Activated CD8-positive, alpha-beta T cell treated with anti-CD3 and anti-CD28 coated beads, Interleukin-2, amount 10 ng/mL, durations not matched to agents 7 days and 5 days (primary cell): ENCODE measurements at regions not wholly inside any gene's neighbourhood (a gene's known extent, or its start where the extent isn't known, plus 50 kb on each side); places are given as distances from the start of the nearest gene placed in this dataset.
"Not testable (repeated sequence)": the region's sequence is repeated elsewhere in the genome, so short reads cannot be mapped to it uniquely, and the experiment has no call there.

ENCODE experiments used
- ATAC-seq: fragments of 150-1000 bp; cut with Tn5 transposase; one replicate; pipeline ENCODE4 v1.10.0; 2021; ENCODE audit warnings: moderate library complexity
- CTCF ChIA-PET: fragments of 350-600 bp; sonication (Branson Sonifier 250); formaldehyde crosslinking; loops from one replicate; lab custom pipeline; 2021; ENCODE audit warnings: antibody characterized with exemption; lab: Charles Lee
- POLR2A ChIA-PET: fragments of 350-600 bp; sonication (Branson Sonifier 250); formaldehyde crosslinking; loops from one replicate; lab custom pipeline; 2021; ENCODE audit warnings: antibody characterized with exemption; lab: Charles Lee
- DNase-seq: peaks from one replicate; pipeline ENCODE4 v3.0.0-alpha.2; 2020
- H3K27ac Mint-ChIP-seq: one replicate; pipeline ENCODE4 v1.8.0; 2021; ENCODE audit warnings: mild to moderate bottlenecking, mixed read lengths
- H3K27me3 Mint-ChIP-seq: one replicate; pipeline ENCODE4 v1.8.0; 2021; ENCODE audit warnings: low read depth, mixed read lengths
- H3K36me3 Mint-ChIP-seq: one replicate; pipeline ENCODE4 v1.8.0; 2021; ENCODE audit warnings: low read depth, mixed read lengths
- H3K4me1 Mint-ChIP-seq: one replicate; pipeline ENCODE4 v1.8.0; 2021; ENCODE audit warnings: low read depth, mixed read lengths
- H3K4me3 Mint-ChIP-seq: one replicate; pipeline ENCODE4 v1.8.0; 2021; ENCODE audit warnings: mild to moderate bottlenecking, mixed read lengths
- H3K9me3 Mint-ChIP-seq: one replicate; pipeline ENCODE4 v1.8.0; 2022; ENCODE audit warnings: mixed read lengths; ENCODE audit not compliant: insufficient read depth

DNA sequence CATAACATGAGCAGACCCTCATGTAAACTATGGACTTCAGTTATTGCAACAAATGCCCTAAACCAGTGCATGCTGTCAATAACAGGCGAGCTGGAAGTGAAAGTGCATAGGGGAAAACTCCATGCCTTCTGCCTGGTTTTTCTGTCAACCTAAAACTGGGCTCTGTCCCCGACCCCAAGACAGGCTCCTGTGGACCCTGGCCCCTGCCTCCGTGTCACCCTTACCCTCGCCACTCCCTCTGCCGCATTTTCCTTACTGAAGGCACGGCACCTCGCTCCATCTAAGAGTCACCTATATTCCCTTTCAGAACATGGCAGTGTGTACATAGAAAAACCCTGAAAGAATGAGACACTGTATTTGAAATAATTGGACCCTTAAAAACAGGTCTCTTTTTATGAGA lies 151.3 kb downstream of the SHANK2 start:
- H3K9me3 Mint-ChIP-seq = no peaks in the 10 kb centered on the region
- no peaks in the 10 kb centered on the region for H3K4me1 Mint-ChIP-seq
- H3K27ac Mint-ChIP-seq = no peak overlapping the region
- no peaks in the 10 kb centered on the region for H3K36me3 Mint-ChIP-seq
- no peak overlapping the region for H3K4me3 Mint-ChIP-seq
- DNase-seq = no peak
- H3K27me3 Mint-ChIP-seq = no peaks in the 10 kb centered on the region
- CTCF ChIA-PET = no interaction called here
- POLR2A ChIA-PET = no interaction called here
- ATAC-seq = no peak

DNA sequence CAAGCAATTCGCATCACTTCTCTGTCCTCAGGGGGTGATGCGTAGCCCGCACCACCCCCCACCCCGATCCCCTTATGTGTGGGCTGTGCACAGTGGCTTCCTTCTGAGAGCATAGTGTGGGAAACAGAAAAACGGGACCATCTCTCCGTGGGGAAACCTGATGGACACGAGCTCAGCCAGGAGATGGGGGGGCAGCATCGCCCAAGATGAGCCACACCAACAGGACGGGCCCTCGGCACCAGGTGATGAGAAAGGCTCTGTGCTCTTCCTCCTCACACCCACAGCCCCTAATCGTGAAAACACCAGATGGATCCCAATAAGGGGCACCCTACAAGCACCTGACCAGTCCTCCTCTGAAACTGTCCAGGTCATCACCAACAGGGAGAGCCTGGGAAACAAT lies 153.6 kb downstream of the SHANK2 start:
- no peak overlapping the region for H3K27ac Mint-ChIP-seq
- no peak overlapping the region for H3K4me3 Mint-ChIP-seq
- DNase-seq (no peak), ATAC-seq (no peak)
- H3K27me3 Mint-ChIP-seq = no peaks in the 10 kb centered on the region
- POLR2A ChIA-PET = no interaction called here
- CTCF ChIA-PET = no interaction called here
- H3K9me3 Mint-ChIP-seq = no peaks in the 10 kb centered on the region
- no peaks in the 10 kb centered on the region for H3K36me3 Mint-ChIP-seq
- H3K4me1 Mint-ChIP-seq = no peaks in the 10 kb centered on the region

DNA sequence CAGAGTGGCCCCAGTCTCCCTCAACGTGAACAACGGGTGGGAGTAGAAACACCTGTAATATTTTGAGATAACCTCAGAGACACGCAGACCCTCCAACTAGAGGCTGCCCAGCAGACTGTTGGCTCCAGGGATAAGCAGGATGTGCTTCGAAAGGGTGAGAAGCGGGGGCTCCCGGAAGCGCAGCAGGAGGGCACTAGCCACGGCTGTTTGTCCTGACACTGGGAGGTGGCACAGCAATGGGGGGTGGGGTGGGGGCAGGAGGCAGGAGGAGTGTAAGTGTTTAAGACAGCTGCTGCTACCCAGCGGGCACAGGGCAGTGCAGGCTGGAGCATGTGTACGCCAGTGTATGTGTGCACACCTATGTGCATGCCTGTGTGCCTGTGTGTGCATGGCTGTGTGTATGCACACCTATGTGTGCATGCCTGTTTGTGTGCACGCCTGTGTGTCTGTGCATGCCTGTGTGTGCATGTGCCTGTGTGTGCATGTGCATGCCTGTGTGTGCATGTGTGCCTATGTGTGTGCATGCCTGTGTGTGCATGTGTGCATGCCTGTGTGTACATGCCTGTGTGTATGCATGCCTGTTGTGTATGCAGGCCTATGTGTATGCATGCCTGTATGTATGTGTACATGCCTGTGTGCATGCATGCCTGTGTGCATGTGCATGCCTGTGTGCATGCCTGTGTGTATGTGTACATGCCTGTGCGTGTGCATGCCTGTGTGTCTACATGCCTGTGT lies 154.7 kb downstream of the SHANK2 start:
- DNase-seq = no peak
- ChIA-PET CTCF (no interaction called here), POLR2A (no interaction called here)
- Mint-ChIP-seq H3K27me3 (no peaks in the 10 kb centered on the region), H3K4me3 (no peak overlapping the region), H3K4me1 (no peaks in the 10 kb centered on the region), H3K9me3 (no peaks in the 10 kb centered on the region), H3K27ac (no peak overlapping the region), H3K36me3 (no peaks in the 10 kb centered on the region)
- ATAC-seq = no peak

DNA sequence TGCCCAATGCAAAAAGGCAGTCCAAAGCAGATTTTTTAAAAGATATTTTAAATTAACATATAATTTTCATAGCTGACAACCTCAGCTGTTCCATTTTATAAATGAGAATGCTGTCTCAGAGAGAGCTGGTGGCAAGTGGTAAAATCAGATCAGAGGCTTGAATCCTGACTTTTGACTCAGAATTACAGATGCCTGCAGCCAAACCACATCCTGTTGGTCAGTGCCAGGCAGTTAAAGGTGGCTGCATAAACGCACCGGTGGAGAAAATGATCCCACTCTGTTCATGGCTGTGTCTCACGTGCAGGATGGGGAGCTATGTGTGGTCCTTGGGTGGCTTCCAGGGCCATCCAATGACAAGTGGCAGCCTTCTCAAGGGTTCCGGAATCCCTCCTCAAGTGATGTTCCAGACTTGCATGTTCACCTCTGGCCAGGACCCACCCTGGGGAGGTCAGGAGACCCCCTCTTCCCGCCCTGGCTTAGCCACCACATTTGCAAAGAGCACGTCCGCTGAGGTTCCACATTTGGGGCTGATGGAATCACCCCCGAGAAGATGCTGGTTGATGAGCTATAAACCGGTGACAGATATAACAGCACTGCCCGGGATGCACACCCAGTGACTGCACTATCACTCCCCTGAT lies 155.5 kb downstream of the SHANK2 start:
- Mint-ChIP-seq H3K4me1 (no peaks in the 10 kb centered on the region), H3K36me3 (no peaks in the 10 kb centered on the region), H3K4me3 (no peak overlapping the region), H3K27me3 (no peaks in the 10 kb centered on the region), H3K27ac (no peak overlapping the region), H3K9me3 (no peaks in the 10 kb centered on the region)
- no peak for DNase-seq
- ChIA-PET CTCF (no interaction called here), POLR2A (no interaction called here)
- no peak for ATAC-seq

- H3K27ac Mint-ChIP-seq = no peak overlapping the region
- DNase-seq (no peak), ATAC-seq (no peak)
- POLR2A ChIA-PET = no interaction called here
- CTCF ChIA-PET = no interaction called here
- no peaks in the 10 kb centered on the region for H3K36me3 Mint-ChIP-seq
- no peaks in the 10 kb centered on the region for H3K4me1 Mint-ChIP-seq
- H3K9me3 Mint-ChIP-seq = no peaks in the 10 kb centered on the region
- no peak overlapping the region for H3K4me3 Mint-ChIP-seq
- H3K27me3 Mint-ChIP-seq = no peaks in the 10 kb centered on the region
Observed at GRCh38 chr11:71095294-71095850, 157.0 kb downstream of the SHANK2 start.

DNA sequence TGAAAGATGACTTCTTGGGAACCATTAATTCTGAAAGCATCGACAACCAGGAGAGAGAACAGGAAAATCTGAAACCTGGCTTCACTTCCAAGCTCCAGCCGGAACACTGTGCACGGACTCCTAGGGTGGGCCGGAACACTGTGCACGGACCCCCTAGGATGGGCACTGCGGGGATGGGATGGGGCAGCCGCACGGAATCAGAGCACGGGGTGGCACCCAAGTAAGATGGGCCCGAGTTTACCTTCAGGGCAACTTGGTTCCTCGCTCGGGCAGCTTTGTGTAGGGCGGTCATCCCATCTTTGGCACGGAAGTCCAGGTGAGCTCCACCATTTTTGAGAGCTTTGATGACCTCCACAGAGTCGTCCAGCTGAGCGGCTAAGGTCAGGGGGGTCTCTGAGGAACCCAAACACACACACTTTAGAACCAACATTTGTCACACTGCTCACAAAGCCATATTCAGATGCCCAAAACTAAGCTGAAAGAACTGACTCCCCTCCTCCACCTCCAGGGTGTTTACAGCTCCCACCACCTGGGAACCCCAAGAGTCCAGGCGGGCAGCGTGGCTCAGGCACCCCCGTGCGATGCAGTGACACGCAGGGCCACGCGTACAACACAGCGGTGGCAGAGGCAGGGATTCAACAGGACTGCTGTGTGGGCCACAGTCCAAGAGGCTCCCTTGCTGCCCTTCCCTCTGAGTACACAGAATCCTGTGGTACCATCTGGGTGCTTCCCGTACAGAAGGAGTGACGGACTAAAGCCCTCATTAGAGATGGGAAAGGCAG lies 157.9 kb downstream of the SHANK2 start:
- Mint-ChIP-seq H3K27ac (no peak overlapping the region), H3K9me3 (no peaks in the 10 kb centered on the region), H3K36me3 (no peaks in the 10 kb centered on the region), H3K27me3 (no peaks in the 10 kb centered on the region), H3K4me1 (no peaks in the 10 kb centered on the region), H3K4me3 (no peak overlapping the region)
- CTCF ChIA-PET = no interaction called here
- ATAC-seq (no peak), DNase-seq (no peak)
- POLR2A ChIA-PET = no interaction called here

- Mint-ChIP-seq H3K27ac (no peak overlapping the region), H3K4me1 (no peaks in the 10 kb centered on the region), H3K4me3 (no peak overlapping the region), H3K27me3 (no peaks in the 10 kb centered on the region), H3K36me3 (no peaks in the 10 kb centered on the region), H3K9me3 (no peaks in the 10 kb centered on the region)
- ChIA-PET CTCF (no interaction called here), POLR2A (no interaction called here)
- no peak for DNase-seq
- no peak for ATAC-seq
Observed at GRCh38 chr11:71093783-71094182, 158.6 kb downstream of the SHANK2 start.

- H3K27ac Mint-ChIP-seq = no peak overlapping the region
- POLR2A ChIA-PET = no interaction called here
- no peaks in the 10 kb centered on the region for H3K4me1 Mint-ChIP-seq
- CTCF ChIA-PET = no interaction called here
- H3K36me3 Mint-ChIP-seq = no peaks in the 10 kb centered on the region
- ATAC-seq (no peak), DNase-seq (no peak)
- H3K27me3 Mint-ChIP-seq = no peaks in the 10 kb centered on the region
- no peaks in the 10 kb centered on the region for H3K9me3 Mint-ChIP-seq
- no peak overlapping the region for H3K4me3 Mint-ChIP-seq
Observed at GRCh38 chr11:71091506-71092265, 160.7 kb downstream of the SHANK2 start.

GRCh38 chr11:71089571-71089970 lies 162.8 kb downstream of the SHANK2 start:
- no peak overlapping the region for H3K27ac Mint-ChIP-seq
- CTCF ChIA-PET = no interaction called here
- DNase-seq = no peak
- H3K4me1 Mint-ChIP-seq = no peaks in the 10 kb centered on the region
- H3K36me3 Mint-ChIP-seq = no peaks in the 10 kb centered on the region
- no peaks in the 10 kb centered on the region for H3K27me3 Mint-ChIP-seq
- ATAC-seq = no peak
- H3K9me3 Mint-ChIP-seq = no peaks in the 10 kb centered on the region
- POLR2A ChIA-PET = no interaction called here
- H3K4me3 Mint-ChIP-seq = no peak overlapping the region

DNA sequence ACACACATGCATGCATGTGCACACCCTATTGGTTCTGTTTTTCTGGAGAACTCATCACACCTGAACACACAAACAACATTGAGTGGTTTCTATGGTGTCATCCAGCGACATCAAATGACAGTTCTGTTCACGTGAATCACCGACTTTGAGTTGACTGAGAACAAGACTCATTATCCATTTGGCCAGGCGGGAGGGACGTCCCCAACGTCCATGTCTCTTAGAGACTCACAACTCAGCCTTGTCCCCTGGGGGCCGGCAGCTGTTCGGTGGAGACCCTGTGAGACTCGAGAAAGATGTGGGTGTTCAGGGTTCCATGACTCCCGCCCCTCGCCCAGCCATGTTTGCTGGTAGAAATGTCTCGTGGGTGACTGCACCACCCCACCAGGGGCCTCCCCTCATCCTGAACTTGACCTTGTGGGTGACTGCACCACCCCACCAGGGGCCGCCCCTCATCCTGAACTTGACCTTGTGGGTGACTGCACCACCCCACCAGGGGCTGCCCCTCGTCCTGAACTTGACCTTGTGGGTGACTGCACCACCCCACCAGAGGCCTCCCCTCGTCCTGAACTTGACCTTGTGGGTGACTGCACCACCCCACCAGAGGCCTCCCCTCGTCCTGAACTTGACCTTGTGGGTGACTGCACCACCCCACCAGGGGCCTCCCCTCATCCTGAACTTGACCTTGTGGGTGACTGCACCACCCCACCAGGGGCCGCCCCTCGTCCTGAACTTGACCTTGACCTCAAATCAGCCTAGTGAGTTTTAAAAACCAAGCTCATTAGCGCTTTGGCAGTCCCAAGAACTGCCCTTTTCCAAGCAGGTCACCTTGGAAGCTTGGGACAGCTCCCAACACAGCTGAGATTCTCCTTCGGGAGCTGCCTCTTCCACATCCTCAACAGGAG lies 163.8 kb downstream of the SHANK2 start:
- POLR2A ChIA-PET, H3K36me3 Mint-ChIP-seq, DNase-seq, H3K4me3 Mint-ChIP-seq, H3K27ac Mint-ChIP-seq, H3K9me3 Mint-ChIP-seq, CTCF ChIA-PET, H3K27me3 Mint-ChIP-seq, H3K4me1 Mint-ChIP-seq, ATAC-seq: not testable (repeated sequence)

- ATAC-seq (no peak), DNase-seq (no peak)
- POLR2A ChIA-PET = no interaction called here
- Mint-ChIP-seq H3K27ac (no peak overlapping the region), H3K27me3 (no peaks in the 10 kb centered on the region), H3K4me3 (no peak overlapping the region), H3K36me3 (no peaks in the 10 kb centered on the region), H3K4me1 (no peaks in the 10 kb centered on the region), H3K9me3 (no peaks in the 10 kb centered on the region)
- CTCF ChIA-PET = no interaction called here
Observed at GRCh38 chr11:71086687-71087258, 165.6 kb downstream of the SHANK2 start.
